ENCODE measurements at regions not wholly inside any gene's neighbourhood (a gene's known extent, or its start where the extent isn't known, plus 50 kb on each side); places are given as distances from the start of the nearest gene placed in this dataset.

- Histone ChIP-seq H3K36me3 (ENCODE audit: low read depth) (no peaks in the 10 kb centered on the region), H4K20me1 (ENCODE audit: insufficient read depth) (no peaks in the 10 kb centered on the region), H3K9me3 (ENCODE audit: insufficient read depth, low read depth) (no peaks in the 10 kb centered on the region), H3K9me2 (ENCODE audit: insufficient read depth) (no peaks in the 10 kb centered on the region), H3K4me2 (no peak overlapping the region), H3F3A (ENCODE audit: insufficient read depth, low read depth) (no peaks in the 10 kb centered on the region), H3K79me2 (ENCODE audit: low read depth) (no peaks in the 10 kb centered on the region), H2AFZ (no peak overlapping the region), H3K27ac (no peak overlapping the region), H3K27me3 (ENCODE audit: insufficient read depth, low read depth) (no peaks in the 10 kb centered on the region), H3K4me1 (replicated peaks; ENCODE audit: insufficient read depth) (no peaks in the 10 kb centered on the region), H3K4me3 (no peak overlapping the region)
- ChIA-PET POLR2A (ENCODE audit: unreplicated experiment) (no interaction called here), CTCF (no interaction called here)
- no peak for DNase-seq
- TF ChIP-seq EZH2 (IDR thresholded peaks at IDR 0.05; ENCODE audit: low read depth) (no peak), CTCF (conservative IDR thresholded peaks at IDR 0.05) (no peak)
- no TSS peak for BruUV-seq (replicated peaks)
- intact Hi-C loops (cut with micrococcal nuclease; ENCODE audit: unreplicated experiment): no loop called here
These were observed 509.6 kb upstream of the CAMK1G start for GRCh38 chr1:209073879-209074278.

- H3K27ac ChIP-seq: no peak overlapping the region
- no peaks in the 10 kb centered on the region for H3K9me2 ChIP-seq (ENCODE audit: insufficient read depth)
- H3K9me3 ChIP-seq (ENCODE audit: insufficient read depth, low read depth): no peaks in the 10 kb centered on the region
- no peaks in the 10 kb centered on the region for H4K20me1 ChIP-seq (ENCODE audit: insufficient read depth)
- no peak for DNase-seq
- no peak overlapping the region for H3K4me2 ChIP-seq
- TF ChIP-seq CTCF (conservative IDR thresholded peaks at IDR 0.05): no peak
- no peak for TF ChIP-seq EZH2 (IDR thresholded peaks at IDR 0.05; ENCODE audit: low read depth)
- ChIA-PET POLR2A (ENCODE audit: unreplicated experiment) (no interaction called here), CTCF (no interaction called here)
- H3F3A ChIP-seq (ENCODE audit: insufficient read depth, low read depth): no peaks in the 10 kb centered on the region
- H3K4me1 ChIP-seq (replicated peaks; ENCODE audit: insufficient read depth): 0 out of 2 replicates have a peak, but pooled peaks cover under 1% of the 10 kb centered on the region
- H3K79me2 ChIP-seq (ENCODE audit: low read depth): no peaks in the 10 kb centered on the region
- intact Hi-C loops (cut with micrococcal nuclease; ENCODE audit: unreplicated experiment): loop anchor here (5.0 kb wide), 1 partner anchor 363 kb away; no protein-coding TSS in a partner anchor
- no peak overlapping the region for H2AFZ ChIP-seq
- no peak overlapping the region for H3K4me3 ChIP-seq
- no peaks in the 10 kb centered on the region for H3K27me3 ChIP-seq (ENCODE audit: insufficient read depth, low read depth)
- BruUV-seq (replicated peaks): no TSS peak
- H3K36me3 ChIP-seq (ENCODE audit: low read depth): no peaks in the 10 kb centered on the region
These were observed 508.8 kb upstream of the CAMK1G start for GRCh38 chr1:209074575-209075250.

GRCh38 chr1:209076688-209077087 lies 506.8 kb upstream of the CAMK1G start:
- Histone ChIP-seq H3K4me3 (no peak overlapping the region), H3K4me1 (replicated peaks; ENCODE audit: insufficient read depth) (peaks cover 6% of the 10 kb centered on the region), H3K9me2 (ENCODE audit: insufficient read depth) (no peaks in the 10 kb centered on the region), H3F3A (ENCODE audit: insufficient read depth, low read depth) (no peaks in the 10 kb centered on the region), H3K79me2 (ENCODE audit: low read depth) (no peaks in the 10 kb centered on the region), H3K9me3 (ENCODE audit: insufficient read depth, low read depth) (no peaks in the 10 kb centered on the region), H4K20me1 (ENCODE audit: insufficient read depth) (no peaks in the 10 kb centered on the region), H3K4me2 (no peak overlapping the region), H3K27me3 (ENCODE audit: insufficient read depth, low read depth) (no peaks in the 10 kb centered on the region), H3K36me3 (ENCODE audit: low read depth) (no peaks in the 10 kb centered on the region), H2AFZ (no peak overlapping the region), H3K27ac (no peak overlapping the region)
- no peak for DNase-seq
- no TSS peak for BruUV-seq (replicated peaks)
- TF ChIP-seq EZH2 (IDR thresholded peaks at IDR 0.05; ENCODE audit: low read depth): no peak
- TF ChIP-seq CTCF (conservative IDR thresholded peaks at IDR 0.05): peak; percentile 50
- ChIA-PET POLR2A (ENCODE audit: unreplicated experiment) (no interaction called here), CTCF (no interaction called here)
- intact Hi-C loops (cut with micrococcal nuclease; ENCODE audit: unreplicated experiment): loop anchor here (5.0 kb wide), 1 partner anchor 361 kb away; no protein-coding TSS in a partner anchor

All from PC-9 (cell line).